Endothelial cell (in vitro differentiated cells): ENCODE measurements at regions not wholly inside any gene's neighbourhood (a gene's known extent, or its start where the extent isn't known, plus 50 kb on each side); places are given as distances from the start of the nearest gene placed in this dataset.

Source experiments
- DNase-seq: peaks from one replicate; pipeline ENCODE4 v3.0.0; 2021; ENCODE audit warnings: low spot score
- H3K27ac Mint-ChIP-seq: one replicate; pipeline ENCODE4 v1.8.0; 2021; ENCODE audit warnings: mixed read lengths, inconsistent platforms; ENCODE audit not compliant: unreplicated experiment
- H3K27me3 Mint-ChIP-seq: one replicate; pipeline ENCODE4 v1.8.0; 2021; ENCODE audit warnings: mild to moderate bottlenecking, moderate library complexity, mixed read lengths, inconsistent platforms; ENCODE audit not compliant: unreplicated experiment
- H3K36me3 Mint-ChIP-seq: one replicate; pipeline ENCODE4 v1.8.0; 2021; ENCODE audit warnings: mild to moderate bottlenecking, low read depth, mixed read lengths, inconsistent platforms; ENCODE audit not compliant: unreplicated experiment
- H3K4me1 Mint-ChIP-seq: one replicate; pipeline ENCODE4 v1.8.0; 2021; ENCODE audit warnings: mild to moderate bottlenecking, mixed read lengths, inconsistent platforms; ENCODE audit not compliant: unreplicated experiment
- H3K4me3 Mint-ChIP-seq: one replicate; pipeline ENCODE4 v1.8.0; 2021; ENCODE audit warnings: mild to moderate bottlenecking, mixed read lengths, inconsistent platforms; ENCODE audit not compliant: unreplicated experiment
- H3K9me3 Mint-ChIP-seq: one replicate; pipeline ENCODE4 v1.8.0; 2021; ENCODE audit warnings: mixed read lengths, inconsistent platforms; ENCODE audit not compliant: unreplicated experiment
- TF ChIP-seq, protein P1 (sequence below): fragments of 200-600 bp; sonication (generic); IDR thresholded peaks from one replicate; pipeline ENCODE4 v1.5.0; 2021; ENCODE audit warnings: antibody characterized with exemption; ENCODE audit not compliant: unreplicated experiment

GRCh38 chr4:141540643-141541042, 95.7 kb upstream of the IL15 start:
- H3K9me3 Mint-ChIP-seq, result peaks cover 10% of the 10 kb centered on the region
- H3K27ac Mint-ChIP-seq, result no peak overlapping the region
- H3K4me1 Mint-ChIP-seq, result no peaks in the 10 kb centered on the region
- peaks cover 1% of the 10 kb centered on the region for H3K27me3 Mint-ChIP-seq
- H3K36me3 Mint-ChIP-seq, result peaks cover 4% of the 10 kb centered on the region
- no peak overlapping the region for H3K4me3 Mint-ChIP-seq
- no peak for DNase-seq
- TF ChIP-seq, protein P1, sequence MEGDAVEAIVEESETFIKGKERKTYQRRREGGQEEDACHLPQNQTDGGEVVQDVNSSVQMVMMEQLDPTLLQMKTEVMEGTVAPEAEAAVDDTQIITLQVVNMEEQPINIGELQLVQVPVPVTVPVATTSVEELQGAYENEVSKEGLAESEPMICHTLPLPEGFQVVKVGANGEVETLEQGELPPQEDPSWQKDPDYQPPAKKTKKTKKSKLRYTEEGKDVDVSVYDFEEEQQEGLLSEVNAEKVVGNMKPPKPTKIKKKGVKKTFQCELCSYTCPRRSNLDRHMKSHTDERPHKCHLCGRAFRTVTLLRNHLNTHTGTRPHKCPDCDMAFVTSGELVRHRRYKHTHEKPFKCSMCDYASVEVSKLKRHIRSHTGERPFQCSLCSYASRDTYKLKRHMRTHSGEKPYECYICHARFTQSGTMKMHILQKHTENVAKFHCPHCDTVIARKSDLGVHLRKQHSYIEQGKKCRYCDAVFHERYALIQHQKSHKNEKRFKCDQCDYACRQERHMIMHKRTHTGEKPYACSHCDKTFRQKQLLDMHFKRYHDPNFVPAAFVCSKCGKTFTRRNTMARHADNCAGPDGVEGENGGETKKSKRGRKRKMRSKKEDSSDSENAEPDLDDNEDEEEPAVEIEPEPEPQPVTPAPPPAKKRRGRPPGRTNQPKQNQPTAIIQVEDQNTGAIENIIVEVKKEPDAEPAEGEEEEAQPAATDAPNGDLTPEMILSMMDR, result no peak

DNA sequence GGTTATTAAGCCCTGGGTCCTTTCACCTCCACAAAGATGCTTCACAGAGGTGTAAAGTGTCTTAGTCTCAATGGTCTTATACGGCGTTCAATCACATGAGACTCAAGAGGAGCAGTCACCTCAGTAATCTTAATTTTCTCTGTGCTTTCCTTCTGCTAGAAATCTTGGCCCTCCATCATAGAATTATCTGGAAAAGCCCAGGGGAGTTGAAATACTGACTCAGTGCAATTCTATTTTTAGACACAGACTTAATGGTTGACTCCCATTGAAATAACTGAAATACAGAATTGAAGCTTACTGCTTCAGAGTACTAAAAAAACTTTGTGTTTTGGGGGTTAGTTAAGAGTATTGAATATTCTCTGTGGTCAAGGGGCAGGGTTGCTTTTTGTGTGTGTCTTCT, 94.5 kb upstream of the IL15 start:
- no peak for DNase-seq
- Mint-ChIP-seq H3K27ac (no peak overlapping the region), H3K4me1 (no peaks in the 10 kb centered on the region), H3K36me3 (peaks cover 4% of the 10 kb centered on the region), H3K9me3 (peaks cover 10% of the 10 kb centered on the region), H3K27me3 (peaks cover 1% of the 10 kb centered on the region), H3K4me3 (no peak overlapping the region)
- TF ChIP-seq, protein P1, result no peak

GRCh38 chr4:141543176-141543575, 93.2 kb upstream of the IL15 start:
- peaks cover 1% of the 10 kb centered on the region for H3K27me3 Mint-ChIP-seq
- no peak overlapping the region for H3K27ac Mint-ChIP-seq
- no peak for DNase-seq

GRCh38 chr4:141543706-141544105, 92.7 kb upstream of the IL15 start:
- peaks cover 4% of the 10 kb centered on the region for H3K36me3 Mint-ChIP-seq
- H3K4me1 Mint-ChIP-seq, result no peaks in the 10 kb centered on the region
- peaks cover 1% of the 10 kb centered on the region for H3K27me3 Mint-ChIP-seq
- no peak for DNase-seq
- H3K27ac Mint-ChIP-seq, result no peak overlapping the region
- peaks cover 5% of the 10 kb centered on the region for H3K9me3 Mint-ChIP-seq
- H3K4me3 Mint-ChIP-seq, result no peak overlapping the region
- TF ChIP-seq, protein P1, result no peak

More at GRCh38 chr4:141543176-141543575, 93.2 kb upstream of the IL15 start:
- Mint-ChIP-seq H3K36me3 (peaks cover 4% of the 10 kb centered on the region), H3K4me3 (no peak overlapping the region), H3K9me3 (peaks cover 10% of the 10 kb centered on the region), H3K4me1 (no peaks in the 10 kb centered on the region)
- TF ChIP-seq, protein P1, result no peak

DNA sequence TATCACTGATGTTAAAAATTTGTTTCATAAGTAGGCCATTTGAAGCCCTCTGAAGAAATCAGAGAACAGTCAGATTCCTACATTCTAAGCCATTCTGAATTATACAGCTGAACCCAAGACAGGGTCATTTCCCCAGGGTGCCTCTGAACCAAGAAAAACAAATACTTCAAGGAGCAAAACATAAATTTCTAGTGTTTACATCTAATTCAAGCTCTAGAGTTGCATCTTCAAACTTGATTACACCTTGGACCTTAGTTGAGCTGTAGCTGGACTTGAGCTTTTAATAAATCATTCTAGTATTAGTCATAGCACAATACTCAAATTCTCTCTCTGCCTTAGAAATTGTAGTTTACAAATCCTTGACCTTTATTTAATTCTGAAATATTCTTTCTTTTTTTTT, 87.6 kb upstream of the IL15 start:
- H3K9me3 Mint-ChIP-seq, result no peaks in the 10 kb centered on the region
- H3K36me3 Mint-ChIP-seq, result peaks cover 5% of the 10 kb centered on the region
- H3K27me3 Mint-ChIP-seq, result no peaks in the 10 kb centered on the region
- TF ChIP-seq, protein P1, result no peak
- no peak overlapping the region for H3K27ac Mint-ChIP-seq
- no peak overlapping the region for H3K4me3 Mint-ChIP-seq
- DNase-seq, result no peak
- no peaks in the 10 kb centered on the region for H3K4me1 Mint-ChIP-seq
